ENCODE measurements at regions not wholly inside any gene's neighbourhood (a gene's known extent, or its start where the extent isn't known, plus 50 kb on each side); places are given as distances from the start of the nearest gene placed in this dataset.
"Not testable (repeated sequence)": the region's sequence is repeated elsewhere in the genome, so short reads cannot be mapped to it uniquely, and the experiment has no call there.

DNA sequence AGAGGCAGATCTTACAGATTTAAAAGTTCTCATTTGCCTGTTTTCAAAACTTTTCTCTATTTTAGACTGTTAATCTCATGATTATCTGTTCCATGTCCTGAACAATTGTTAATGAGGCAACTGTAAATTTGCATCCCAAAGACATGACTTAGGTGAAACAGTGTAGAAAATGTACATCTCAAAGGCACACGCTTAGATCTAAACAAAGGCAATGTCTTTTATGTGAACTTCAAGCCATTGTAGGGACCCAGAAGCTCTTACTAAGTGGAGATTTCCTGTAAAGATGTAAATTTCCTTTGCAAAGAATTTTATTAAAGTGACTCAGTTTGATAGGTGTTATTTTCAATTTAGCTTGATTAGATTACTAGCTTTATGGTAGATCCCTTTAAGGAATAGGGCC lies 125.2 kb upstream of the F3 start:
- H3K4me1 ChIP-seq: no peaks in the 10 kb centered on the region
- no peak overlapping the region for H3K27ac ChIP-seq
- H3K36me3 ChIP-seq: no peaks in the 10 kb centered on the region
- no peaks in the 10 kb centered on the region for H3K9me3 ChIP-seq
- no peak overlapping the region for H3K4me3 ChIP-seq
- no peaks in the 10 kb centered on the region for H3K27me3 ChIP-seq
- H3K4me2 ChIP-seq: no peak overlapping the region
- TF ChIP-seq Cebpa-rat (IDR thresholded peaks at IDR 0.05): no peak
- no peak overlapping the region for H3K9ac ChIP-seq
- H4K20me1 ChIP-seq: no peaks in the 10 kb centered on the region

DNA sequence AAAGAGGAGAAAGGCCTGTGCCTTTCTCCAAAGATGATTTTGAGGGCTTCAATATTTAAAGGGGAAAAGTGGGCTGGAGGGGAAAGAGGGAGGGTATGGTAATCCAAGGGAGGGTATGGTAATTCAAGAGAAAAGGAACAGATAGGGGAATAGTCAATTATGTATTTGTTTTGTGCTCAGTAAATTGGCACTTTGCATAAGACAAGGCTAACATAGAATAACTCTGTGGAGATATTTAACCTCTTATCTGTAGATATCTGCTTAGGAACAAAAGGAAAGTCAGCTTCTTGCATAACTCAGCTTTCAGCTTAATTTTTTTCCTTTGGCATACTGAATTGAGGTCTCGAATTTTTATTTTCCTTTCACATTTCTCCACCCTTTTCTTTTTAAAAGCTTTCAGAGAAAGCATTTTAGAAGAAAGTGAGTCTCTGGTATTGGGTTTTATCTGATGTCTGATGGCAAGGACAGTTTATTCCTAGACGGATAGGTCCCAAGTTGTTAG lies 119.9 kb upstream of the F3 start:
- Histone ChIP-seq H3K36me3 (no peaks in the 10 kb centered on the region), H4K20me1 (no peaks in the 10 kb centered on the region), H3K4me3 (no peak overlapping the region), H3K9me3 (no peaks in the 10 kb centered on the region), H3K27me3 (no peaks in the 10 kb centered on the region), H3K4me1 (no peaks in the 10 kb centered on the region), H3K27ac (no peak overlapping the region), H3K9ac (no peak overlapping the region), H3K4me2 (no peak overlapping the region)
- TF ChIP-seq Cebpa-rat (IDR thresholded peaks at IDR 0.05): no peak

DNA sequence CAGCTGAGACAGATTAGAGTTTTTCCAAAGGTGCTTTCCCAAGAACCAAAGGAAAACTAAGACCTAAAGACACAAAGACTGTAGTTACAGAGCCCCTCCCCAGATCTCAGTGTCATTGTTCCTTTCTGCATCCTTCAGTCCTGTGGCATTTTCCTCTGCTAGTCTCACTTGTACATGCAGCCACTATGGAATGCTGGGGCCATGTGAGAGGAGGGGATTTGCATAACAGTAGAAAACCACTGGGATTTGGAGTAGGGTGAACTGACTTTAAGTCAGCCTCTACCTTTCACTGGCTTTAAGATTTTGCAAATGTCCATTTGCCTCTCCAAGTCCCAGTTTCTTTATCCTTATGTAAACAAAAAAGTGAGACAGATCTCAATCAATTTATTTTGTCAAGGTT lies 119.4 kb upstream of the F3 start:
- Histone ChIP-seq H3K27me3 (no peaks in the 10 kb centered on the region), H3K4me1 (no peaks in the 10 kb centered on the region), H4K20me1 (no peaks in the 10 kb centered on the region), H3K27ac (no peak overlapping the region), H3K36me3 (no peaks in the 10 kb centered on the region), H3K4me2 (no peak overlapping the region), H3K4me3 (no peak overlapping the region), H3K9ac (no peak overlapping the region), H3K9me3 (no peaks in the 10 kb centered on the region)
- no peak for TF ChIP-seq Cebpa-rat (IDR thresholded peaks at IDR 0.05)

- Histone ChIP-seq H3K4me2 (no peak overlapping the region), H3K4me1 (no peaks in the 10 kb centered on the region), H3K9me3 (no peaks in the 10 kb centered on the region), H3K27me3 (no peaks in the 10 kb centered on the region), H3K27ac (no peak overlapping the region), H3K36me3 (no peaks in the 10 kb centered on the region), H3K4me3 (no peak overlapping the region), H3K9ac (no peak overlapping the region), H4K20me1 (no peaks in the 10 kb centered on the region)
- TF ChIP-seq Cebpa-rat (IDR thresholded peaks at IDR 0.05): no peak
Observed at GRCh38 chr1:94660258-94660657, 118.7 kb upstream of the F3 start.

- not testable (repeated sequence) for H3K4me3 ChIP-seq, H3K36me3 ChIP-seq, H3K9ac ChIP-seq, H3K4me1 ChIP-seq, H3K4me2 ChIP-seq, H4K20me1 ChIP-seq, H3K9me3 ChIP-seq, H3K27me3 ChIP-seq, H3K27ac ChIP-seq
Observed at GRCh38 chr1:94659202-94659601, 117.6 kb upstream of the F3 start.

DNA sequence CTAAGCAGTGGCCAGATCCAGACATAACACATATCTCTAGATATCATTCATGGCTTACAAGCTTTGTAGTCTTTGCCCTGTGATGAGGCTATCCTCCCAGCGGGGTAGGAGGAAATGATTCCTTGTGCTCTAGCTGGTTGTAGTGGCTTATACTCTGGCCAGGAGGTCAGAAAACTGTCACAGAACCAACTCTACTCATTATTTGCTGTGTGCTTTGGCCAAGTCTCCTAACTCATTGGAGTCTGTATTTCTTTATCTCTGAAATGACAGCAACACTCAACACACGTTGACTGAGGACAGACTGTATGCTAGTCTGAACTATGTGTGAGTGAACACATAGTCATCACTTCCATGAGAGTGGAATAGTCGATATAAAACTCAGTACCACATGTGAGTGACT lies 116.7 kb upstream of the F3 start:
- TF ChIP-seq Cebpa-rat (IDR thresholded peaks at IDR 0.05): no peak
- Histone ChIP-seq H3K9ac (no peak overlapping the region), H3K4me3 (no peak overlapping the region), H3K36me3 (no peaks in the 10 kb centered on the region), H3K27ac (no peak overlapping the region), H3K4me1 (no peaks in the 10 kb centered on the region), H3K9me3 (no peaks in the 10 kb centered on the region), H4K20me1 (no peaks in the 10 kb centered on the region), H3K4me2 (no peak overlapping the region), H3K27me3 (no peaks in the 10 kb centered on the region)

DNA sequence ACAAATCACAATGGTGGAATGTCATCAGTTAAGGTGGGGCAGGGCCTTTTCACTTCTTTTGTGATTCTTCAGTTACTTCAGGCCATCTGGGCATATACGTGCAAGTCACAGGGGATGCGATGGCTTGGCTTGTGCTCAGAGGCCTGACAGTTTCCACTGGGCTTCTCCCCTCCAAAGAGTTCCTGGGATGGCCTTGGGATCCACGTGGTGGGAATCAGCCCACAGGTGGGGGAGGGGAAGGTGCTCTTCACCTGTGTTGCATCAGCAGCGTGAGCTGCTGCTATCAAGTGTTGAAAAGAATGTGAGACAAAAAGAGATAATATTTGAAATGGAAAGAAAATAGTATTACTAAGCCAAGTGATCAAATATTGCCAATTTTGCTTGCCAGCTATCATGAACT lies 116.2 kb upstream of the F3 start:
- not testable (repeated sequence) for H3K36me3 ChIP-seq, H3K9ac ChIP-seq, H3K27me3 ChIP-seq, H3K4me3 ChIP-seq, H3K27ac ChIP-seq, H3K9me3 ChIP-seq, H3K4me1 ChIP-seq, H4K20me1 ChIP-seq, H3K4me2 ChIP-seq

DNA sequence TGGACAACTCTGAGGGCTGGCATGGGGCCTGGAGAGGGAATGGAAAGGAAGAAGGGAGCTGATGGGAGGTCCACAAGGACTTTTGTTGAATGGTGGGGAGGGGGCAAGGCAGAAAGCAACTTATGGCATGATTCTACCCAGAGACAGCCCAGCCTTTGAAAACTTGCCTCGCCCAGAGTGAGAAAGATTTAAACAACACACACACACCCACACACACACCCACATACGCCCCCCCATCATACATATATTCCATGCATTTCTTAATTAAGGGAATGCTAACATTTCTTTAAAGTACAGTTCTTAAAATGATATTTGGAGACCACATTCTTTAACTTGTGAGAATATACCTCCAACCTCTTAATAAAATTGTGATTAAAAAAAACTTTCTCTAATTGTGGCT lies 115.4 kb upstream of the F3 start:
- Histone ChIP-seq H3K27me3 (no peaks in the 10 kb centered on the region), H3K4me2 (no peak overlapping the region), H3K27ac (no peak overlapping the region), H3K4me1 (no peaks in the 10 kb centered on the region), H3K9ac (no peak overlapping the region), H3K4me3 (no peak overlapping the region), H3K9me3 (no peaks in the 10 kb centered on the region), H3K36me3 (no peaks in the 10 kb centered on the region), H4K20me1 (no peaks in the 10 kb centered on the region)
- no peak for TF ChIP-seq Cebpa-rat (IDR thresholded peaks at IDR 0.05)

- Histone ChIP-seq H3K27me3 (no peaks in the 10 kb centered on the region), H3K4me2 (no peak overlapping the region), H3K9me3 (no peaks in the 10 kb centered on the region), H3K4me3 (no peak overlapping the region), H4K20me1 (no peaks in the 10 kb centered on the region), H3K36me3 (no peaks in the 10 kb centered on the region), H3K4me1 (no peaks in the 10 kb centered on the region), H3K27ac (no peak overlapping the region), H3K9ac (no peak overlapping the region)
- no peak for TF ChIP-seq Cebpa-rat (IDR thresholded peaks at IDR 0.05)
Observed at GRCh38 chr1:94654919-94655318, 113.4 kb upstream of the F3 start.

DNA sequence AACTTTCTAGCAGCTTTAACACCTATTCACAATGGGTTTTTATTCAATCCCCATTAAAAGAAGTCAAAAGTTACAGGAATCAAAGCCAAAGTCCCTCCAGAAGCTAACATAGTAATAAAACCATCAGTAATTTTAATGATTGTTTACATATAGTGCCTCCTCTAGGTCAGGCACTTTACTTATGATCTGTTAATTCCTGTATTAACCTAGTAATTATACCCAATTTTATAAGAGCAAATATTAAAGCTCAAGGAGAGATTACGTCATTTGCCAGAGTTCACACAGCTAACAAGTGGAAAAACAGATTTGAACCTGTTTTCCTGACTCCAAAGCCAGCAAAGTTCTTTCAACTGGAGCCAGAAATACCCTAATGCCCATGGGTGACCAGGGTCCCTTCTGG lies 112.9 kb upstream of the F3 start:
- H3K9ac ChIP-seq: no peak overlapping the region
- TF ChIP-seq Cebpa-rat (IDR thresholded peaks at IDR 0.05): no peak
- no peaks in the 10 kb centered on the region for H4K20me1 ChIP-seq
- no peak overlapping the region for H3K27ac ChIP-seq
- H3K4me2 ChIP-seq: no peak overlapping the region
- no peaks in the 10 kb centered on the region for H3K36me3 ChIP-seq
- H3K4me1 ChIP-seq: no peaks in the 10 kb centered on the region
- H3K27me3 ChIP-seq: no peaks in the 10 kb centered on the region
- no peaks in the 10 kb centered on the region for H3K9me3 ChIP-seq
- H3K4me3 ChIP-seq: no peak overlapping the region

GRCh38 chr1:94654031-94654430 lies 112.5 kb upstream of the F3 start:
- Histone ChIP-seq H3K27ac (no peak overlapping the region), H3K4me1 (no peaks in the 10 kb centered on the region), H3K4me2 (no peak overlapping the region), H3K4me3 (no peak overlapping the region), H3K9me3 (no peaks in the 10 kb centered on the region), H3K9ac (no peak overlapping the region), H4K20me1 (no peaks in the 10 kb centered on the region), H3K27me3 (no peaks in the 10 kb centered on the region), H3K36me3 (no peaks in the 10 kb centered on the region)
- no peak for TF ChIP-seq Cebpa-rat (IDR thresholded peaks at IDR 0.05)

Data from BLaER1 (cell line).